ENCODE measurements at regions not wholly inside any gene's neighbourhood (a gene's known extent, or its start where the extent isn't known, plus 50 kb on each side); places are given as distances from the start of the nearest gene placed in this dataset.

DNA sequence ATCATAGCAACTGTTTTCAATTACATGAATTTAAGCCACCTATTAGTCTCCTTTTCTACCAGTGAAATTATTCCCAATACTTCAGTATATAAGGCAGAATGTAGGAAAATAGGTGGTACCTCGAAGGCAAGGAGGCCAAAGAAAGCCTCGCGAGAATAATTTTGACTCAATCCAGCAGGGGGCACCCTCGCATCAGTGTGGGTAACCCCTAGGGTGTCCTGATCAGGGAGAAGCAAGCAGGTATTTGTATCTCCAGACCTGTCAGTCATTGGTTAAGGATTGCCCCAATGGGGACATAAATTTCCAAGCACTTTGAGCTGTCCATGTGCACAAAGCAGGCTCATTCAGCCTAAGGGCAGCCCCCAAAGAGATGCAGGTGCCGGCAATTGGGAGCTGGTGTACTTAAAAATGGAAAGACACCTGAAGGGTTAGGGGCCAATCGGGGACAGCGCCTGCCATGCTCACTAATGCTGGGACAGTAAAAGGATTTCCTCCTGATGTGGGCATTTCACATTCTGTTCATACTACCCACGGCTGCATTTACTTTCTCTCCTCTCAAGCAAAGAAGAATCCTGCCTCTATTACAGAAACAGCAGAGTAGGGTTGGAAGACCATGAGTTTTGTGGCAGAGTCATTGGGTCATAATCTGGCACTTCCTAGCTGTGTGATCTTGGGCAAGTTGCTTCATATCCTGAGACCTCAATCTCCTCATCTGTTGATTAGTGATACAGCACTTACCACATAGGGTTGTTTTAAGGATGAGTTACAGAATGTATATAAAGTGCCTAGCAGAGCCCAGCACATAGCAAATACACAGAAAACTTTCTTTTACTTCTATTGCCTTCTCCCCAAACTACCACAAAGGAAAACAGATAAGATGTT is 136.1 kb downstream of the ICOS start:
- no peak overlapping the region for H3K4me2 ChIP-seq (ENCODE audit: low read length)
- peak; percentile 92 for ATAC-seq
- no peaks in the 10 kb centered on the region for H3K9me3 ChIP-seq (ENCODE audit: control insufficient read depth in 1 of 2, insufficient read depth in 1 of 2, low read depth in 1 of 2, low read length in 2 of 2)
- no peaks in the 10 kb centered on the region for H3K79me2 ChIP-seq (ENCODE audit: insufficient read depth, low read length)
- H3K4me1 ChIP-seq (ENCODE audit: control insufficient read depth in 1 of 2, insufficient read depth in 2 of 2, low read length in 2 of 2): no peaks in the 10 kb centered on the region
- DNase-seq (ENCODE audit: low read depth, low spot score): peak; percentile 21
- H3K27me3 ChIP-seq (ENCODE audit: insufficient read depth, low read length): peaks cover 18% of the 10 kb centered on the region; the same call in 1 of the 2 replicates
- POLR2A ChIA-PET: no interaction called here
- TF ChIP-seq, protein P1, sequence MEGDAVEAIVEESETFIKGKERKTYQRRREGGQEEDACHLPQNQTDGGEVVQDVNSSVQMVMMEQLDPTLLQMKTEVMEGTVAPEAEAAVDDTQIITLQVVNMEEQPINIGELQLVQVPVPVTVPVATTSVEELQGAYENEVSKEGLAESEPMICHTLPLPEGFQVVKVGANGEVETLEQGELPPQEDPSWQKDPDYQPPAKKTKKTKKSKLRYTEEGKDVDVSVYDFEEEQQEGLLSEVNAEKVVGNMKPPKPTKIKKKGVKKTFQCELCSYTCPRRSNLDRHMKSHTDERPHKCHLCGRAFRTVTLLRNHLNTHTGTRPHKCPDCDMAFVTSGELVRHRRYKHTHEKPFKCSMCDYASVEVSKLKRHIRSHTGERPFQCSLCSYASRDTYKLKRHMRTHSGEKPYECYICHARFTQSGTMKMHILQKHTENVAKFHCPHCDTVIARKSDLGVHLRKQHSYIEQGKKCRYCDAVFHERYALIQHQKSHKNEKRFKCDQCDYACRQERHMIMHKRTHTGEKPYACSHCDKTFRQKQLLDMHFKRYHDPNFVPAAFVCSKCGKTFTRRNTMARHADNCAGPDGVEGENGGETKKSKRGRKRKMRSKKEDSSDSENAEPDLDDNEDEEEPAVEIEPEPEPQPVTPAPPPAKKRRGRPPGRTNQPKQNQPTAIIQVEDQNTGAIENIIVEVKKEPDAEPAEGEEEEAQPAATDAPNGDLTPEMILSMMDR (IDR thresholded peaks at IDR 0.05 in 2 of 3, conservative IDR thresholded peaks at IDR 0.05 in 1 of 3; ENCODE audit: borderline replicate concordance in 1 of 3, insufficient read depth in 1 of 3, low read depth in 2 of 3, low read length in 2 of 3): peak; percentile 10 to 67 (median 58); a peak in 5 of 6 replicates
- TF ChIP-seq ELF1 (IDR thresholded peaks at IDR 0.05; ENCODE audit: borderline replicate concordance, low read depth) (no peak), RAD21 (IDR thresholded peaks at IDR 0.05; ENCODE audit: low read depth) (peak; percentile 61)
- H2AFZ ChIP-seq (ENCODE audit: low read depth, low read length, poor library complexity, severe bottlenecking): no peak overlapping the region
- no TSS peak for BruUV-seq (replicated peaks)
- no peak overlapping the region for H3K4me3 ChIP-seq (replicated peaks in 1 of 2; ENCODE audit: low read depth in 1 of 2, low read length in 2 of 2)
- H3K9ac ChIP-seq (ENCODE audit: low read length): no peak overlapping the region
- no peaks in the 10 kb centered on the region for H4K20me1 ChIP-seq (ENCODE audit: insufficient read depth)
- no peaks in the 10 kb centered on the region for H3K9me2 ChIP-seq (ENCODE audit: insufficient read depth)
- no peaks in the 10 kb centered on the region for H3K36me3 ChIP-seq (ENCODE audit: control insufficient read depth in 1 of 2, insufficient read depth in 2 of 2, low read length in 2 of 2)
- RAD21 ChIA-PET (ENCODE audit: low non-redundant PET in 1 of 2, low total read pairs in 2 of 2, uncharacterized antibody in 2 of 2, unreplicated experiment in 2 of 2): no interaction called here
- CTCF ChIA-PET: interaction anchor here (0.7 to 1.1 kb wide), 3 partner anchors 10 to 1875 kb away, joined by 3 to 4 read pairs (median 3); no protein-coding TSS in a partner anchor
- no peak overlapping the region for H3K27ac ChIP-seq (ENCODE audit: low read depth, low read length)
- intact Hi-C loops (cut with micrococcal nuclease): no loop called here

DNA sequence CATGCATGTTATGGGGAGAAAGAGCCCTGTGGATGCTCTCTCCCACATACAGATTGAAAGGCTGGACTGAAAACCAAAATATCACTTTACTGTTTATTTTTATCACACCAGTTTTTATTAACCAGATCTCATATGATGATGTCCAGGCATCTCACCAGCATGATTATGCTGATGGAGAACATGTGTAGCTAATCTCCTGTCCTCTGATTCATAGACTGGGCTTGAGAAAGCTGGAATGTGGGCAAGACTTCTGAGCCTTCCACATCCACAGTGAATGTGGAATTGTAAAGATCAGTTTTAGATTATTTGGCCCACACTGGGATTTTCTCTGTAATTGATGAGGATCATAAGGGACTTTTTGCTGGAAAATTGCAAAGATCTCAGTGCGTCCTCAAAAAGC is 137.9 kb downstream of the ICOS start:
- Histone ChIP-seq H3K4me3 (replicated peaks in 1 of 2; ENCODE audit: low read depth in 1 of 2, low read length in 2 of 2) (no peak overlapping the region), H3K9ac (ENCODE audit: low read length) (no peak overlapping the region), H3K4me1 (ENCODE audit: control insufficient read depth in 1 of 2, insufficient read depth in 2 of 2, low read length in 2 of 2) (no peaks in the 10 kb centered on the region), H3K79me2 (ENCODE audit: insufficient read depth, low read length) (no peaks in the 10 kb centered on the region), H3K36me3 (ENCODE audit: control insufficient read depth in 1 of 2, insufficient read depth in 2 of 2, low read length in 2 of 2) (no peaks in the 10 kb centered on the region), H2AFZ (ENCODE audit: low read depth, low read length, poor library complexity, severe bottlenecking) (no peak overlapping the region), H3K27ac (ENCODE audit: low read depth, low read length) (no peak overlapping the region), H3K27me3 (ENCODE audit: insufficient read depth, low read length) (peaks cover 14% of the 10 kb centered on the region; the same call in 1 of the 2 replicates), H3K9me2 (ENCODE audit: insufficient read depth) (no peaks in the 10 kb centered on the region), H3K4me2 (ENCODE audit: low read length) (no peak overlapping the region), H3K9me3 (ENCODE audit: control insufficient read depth in 1 of 2, insufficient read depth in 1 of 2, low read depth in 1 of 2, low read length in 2 of 2) (no peaks in the 10 kb centered on the region), H4K20me1 (ENCODE audit: insufficient read depth) (no peaks in the 10 kb centered on the region; the same call in 1 of the 2 replicates)
- ChIA-PET POLR2A (no interaction called here), RAD21 (ENCODE audit: low non-redundant PET in 1 of 2, low total read pairs in 2 of 2, uncharacterized antibody in 2 of 2, unreplicated experiment in 2 of 2) (no interaction called here), CTCF (no interaction called here)
- intact Hi-C loops (cut with micrococcal nuclease): no loop called here
- DNase-seq (ENCODE audit: low read depth, low spot score): no peak
- TF ChIP-seq, protein P1 (IDR thresholded peaks at IDR 0.05 in 2 of 3, conservative IDR thresholded peaks at IDR 0.05 in 1 of 3; ENCODE audit: borderline replicate concordance in 1 of 3, insufficient read depth in 1 of 3, low read depth in 2 of 3, low read length in 2 of 3): no peak
- TF ChIP-seq POLR2AphosphoS5 (IDR thresholded peaks at IDR 0.05; ENCODE audit: low read depth, low read length): no peak
- no peak for TF ChIP-seq EZH2phosphoT487 (IDR thresholded peaks at IDR 0.05; ENCODE audit: borderline replicate concordance)
- no peak for ATAC-seq
- BruUV-seq (replicated peaks): no TSS peak
